ENCODE measurements at regions not wholly inside any gene's neighbourhood (a gene's known extent, or its start where the extent isn't known, plus 50 kb on each side); places are given as distances from the start of the nearest gene placed in this dataset.

DNA sequence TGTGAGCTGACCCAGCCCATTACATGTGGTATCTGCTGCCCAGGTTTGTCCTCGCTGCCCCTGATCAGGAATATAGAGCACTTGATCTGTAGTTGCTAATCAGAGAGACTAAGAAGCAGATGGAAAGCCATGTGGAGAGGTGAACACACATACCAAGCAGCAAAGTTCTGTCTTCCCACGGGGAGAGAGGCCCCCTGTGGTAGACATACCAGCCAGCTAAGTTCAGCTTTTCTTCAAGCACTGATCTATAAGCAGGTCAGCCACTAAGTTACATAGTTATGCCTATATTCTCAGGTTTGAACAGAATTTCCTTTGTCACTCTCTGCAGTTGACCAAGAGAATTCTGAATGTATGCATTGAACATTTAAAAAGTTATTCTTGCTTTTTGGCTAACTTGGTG, 76.4 kb downstream of the DDX3Y start:
- TF ChIP-seq, protein P1, sequence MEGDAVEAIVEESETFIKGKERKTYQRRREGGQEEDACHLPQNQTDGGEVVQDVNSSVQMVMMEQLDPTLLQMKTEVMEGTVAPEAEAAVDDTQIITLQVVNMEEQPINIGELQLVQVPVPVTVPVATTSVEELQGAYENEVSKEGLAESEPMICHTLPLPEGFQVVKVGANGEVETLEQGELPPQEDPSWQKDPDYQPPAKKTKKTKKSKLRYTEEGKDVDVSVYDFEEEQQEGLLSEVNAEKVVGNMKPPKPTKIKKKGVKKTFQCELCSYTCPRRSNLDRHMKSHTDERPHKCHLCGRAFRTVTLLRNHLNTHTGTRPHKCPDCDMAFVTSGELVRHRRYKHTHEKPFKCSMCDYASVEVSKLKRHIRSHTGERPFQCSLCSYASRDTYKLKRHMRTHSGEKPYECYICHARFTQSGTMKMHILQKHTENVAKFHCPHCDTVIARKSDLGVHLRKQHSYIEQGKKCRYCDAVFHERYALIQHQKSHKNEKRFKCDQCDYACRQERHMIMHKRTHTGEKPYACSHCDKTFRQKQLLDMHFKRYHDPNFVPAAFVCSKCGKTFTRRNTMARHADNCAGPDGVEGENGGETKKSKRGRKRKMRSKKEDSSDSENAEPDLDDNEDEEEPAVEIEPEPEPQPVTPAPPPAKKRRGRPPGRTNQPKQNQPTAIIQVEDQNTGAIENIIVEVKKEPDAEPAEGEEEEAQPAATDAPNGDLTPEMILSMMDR (IDR thresholded peaks at IDR 0.05; ENCODE audit: borderline replicate concordance) = no peak
- intact Hi-C loops (cut with micrococcal nuclease) = no loop called here

DNA sequence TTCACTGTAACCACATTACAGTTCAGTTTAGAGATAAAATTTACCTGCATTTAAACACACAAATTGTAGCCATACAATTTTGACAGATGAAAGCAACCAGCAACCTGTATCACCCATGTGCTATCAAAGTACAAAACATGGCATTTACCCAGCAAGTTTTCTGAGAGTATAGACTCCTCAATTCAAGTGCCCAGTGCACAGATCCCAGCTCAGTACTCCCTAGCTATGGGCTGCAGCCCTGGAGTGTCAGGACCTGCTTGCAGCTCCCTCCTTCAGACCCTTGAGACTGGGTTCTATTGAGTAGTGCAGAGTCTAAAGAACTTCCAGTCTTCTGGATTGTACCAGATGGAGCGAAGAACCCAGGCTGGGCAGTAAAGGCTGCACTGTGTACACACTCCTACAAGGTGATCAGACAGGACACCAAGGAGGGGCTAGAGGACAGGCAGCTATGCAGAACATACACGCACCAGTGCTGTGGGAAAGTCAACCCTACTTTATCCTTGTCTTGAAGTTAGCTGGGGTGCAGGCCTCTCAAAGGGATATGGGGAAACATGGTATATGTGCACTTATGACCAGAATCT, 77.7 kb downstream of the DDX3Y start:
- intact Hi-C loops (cut with micrococcal nuclease) = no loop called here
- H3K27ac ChIP-seq (replicated peaks) = no peak overlapping the region
- H3K9me3 ChIP-seq (replicated peaks) = no peaks in the 10 kb centered on the region
- no peak for DNase-seq
- H3K4me3 ChIP-seq = no peak overlapping the region
- no peaks in the 10 kb centered on the region for H3K36me3 ChIP-seq
- H3K4me1 ChIP-seq = no peaks in the 10 kb centered on the region
- TF ChIP-seq, protein P1 (IDR thresholded peaks at IDR 0.05; ENCODE audit: borderline replicate concordance) = no peak
- no peaks in the 10 kb centered on the region for H3K27me3 ChIP-seq (ENCODE audit: low read depth)

More for the DNA sequence above, 76.4 kb downstream of the DDX3Y start:
- Histone ChIP-seq H3K27me3 (ENCODE audit: low read depth) (no peaks in the 10 kb centered on the region), H3K27ac (replicated peaks) (no peak overlapping the region), H3K9me3 (replicated peaks) (no peaks in the 10 kb centered on the region), H3K4me1 (no peaks in the 10 kb centered on the region), H3K4me3 (no peak overlapping the region), H3K36me3 (no peaks in the 10 kb centered on the region)
- no peak for DNase-seq

DNA sequence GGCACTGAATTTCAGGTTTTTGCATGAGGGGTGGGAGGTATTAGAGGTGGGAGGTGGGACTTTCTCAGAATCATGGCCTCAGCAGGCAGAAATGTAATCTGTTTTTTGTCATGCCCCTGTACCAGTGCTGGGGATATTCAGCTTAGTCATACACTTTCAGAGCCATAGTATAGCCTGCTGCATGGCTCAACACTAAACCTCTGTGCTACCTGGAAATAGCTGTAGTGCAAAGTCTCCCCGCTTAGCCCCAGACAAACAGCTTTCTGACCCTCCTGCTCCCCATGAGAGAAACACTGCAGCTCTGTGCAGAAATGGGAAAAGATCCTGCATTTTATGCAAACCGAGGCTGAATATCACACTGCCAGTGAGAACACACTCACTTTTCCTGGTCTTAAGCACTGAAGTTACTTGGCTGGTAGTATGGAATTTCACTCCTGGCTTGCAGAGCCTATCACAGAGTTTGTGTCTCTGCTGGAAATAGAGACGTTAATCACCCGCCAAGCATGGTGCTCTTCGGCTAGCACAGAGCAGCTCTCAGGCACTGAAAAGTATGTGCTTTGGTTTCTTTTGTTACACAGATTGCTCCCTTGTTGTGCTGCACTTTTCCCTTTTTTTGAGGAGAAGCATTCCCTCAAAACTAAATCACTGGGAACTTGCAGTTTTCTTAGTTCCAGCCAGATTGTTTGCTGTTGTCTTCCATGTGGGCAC, 80.1 kb downstream of the DDX3Y start:
- Histone ChIP-seq H3K4me1 (no peaks in the 10 kb centered on the region), H3K9me3 (replicated peaks) (no peaks in the 10 kb centered on the region), H3K27me3 (ENCODE audit: low read depth) (no peaks in the 10 kb centered on the region), H3K36me3 (no peaks in the 10 kb centered on the region), H3K4me3 (no peak overlapping the region), H3K27ac (replicated peaks) (no peak overlapping the region)
- no peak for DNase-seq
- intact Hi-C loops (cut with micrococcal nuclease) = no loop called here
- TF ChIP-seq, protein P1 (IDR thresholded peaks at IDR 0.05; ENCODE audit: borderline replicate concordance) = no peak

DNA sequence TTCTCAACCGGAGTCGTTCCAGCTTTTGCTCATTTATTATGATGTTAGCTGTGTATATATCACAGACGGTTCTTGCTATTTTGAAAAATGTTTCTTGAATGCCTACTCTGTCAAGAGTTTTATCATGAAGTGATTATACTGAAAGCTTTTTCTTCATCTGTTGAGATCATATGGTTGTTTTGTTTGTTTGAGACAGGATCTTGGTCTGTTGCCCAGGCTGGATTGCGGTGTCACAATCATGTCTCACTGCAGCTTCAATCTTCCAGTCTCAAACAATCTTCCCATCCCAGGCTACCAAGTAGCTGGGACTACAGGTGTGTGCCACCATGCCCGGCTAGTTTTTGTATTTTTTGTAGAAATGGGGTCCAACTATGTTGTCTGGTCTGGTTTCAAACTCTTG, 112.8 kb downstream of the DDX3Y start:
- H3K4me3 ChIP-seq = no peak overlapping the region
- DNase-seq = no peak
- TF ChIP-seq, protein P1 (IDR thresholded peaks at IDR 0.05; ENCODE audit: borderline replicate concordance) = no peak
- no peaks in the 10 kb centered on the region for H3K36me3 ChIP-seq
- H3K27me3 ChIP-seq (ENCODE audit: low read depth) = no peaks in the 10 kb centered on the region
- no peak overlapping the region for H3K27ac ChIP-seq (replicated peaks)
- intact Hi-C loops (cut with micrococcal nuclease) = no loop called here
- H3K9me3 ChIP-seq (replicated peaks) = no peaks in the 10 kb centered on the region
- H3K4me1 ChIP-seq = no peaks in the 10 kb centered on the region

DNA sequence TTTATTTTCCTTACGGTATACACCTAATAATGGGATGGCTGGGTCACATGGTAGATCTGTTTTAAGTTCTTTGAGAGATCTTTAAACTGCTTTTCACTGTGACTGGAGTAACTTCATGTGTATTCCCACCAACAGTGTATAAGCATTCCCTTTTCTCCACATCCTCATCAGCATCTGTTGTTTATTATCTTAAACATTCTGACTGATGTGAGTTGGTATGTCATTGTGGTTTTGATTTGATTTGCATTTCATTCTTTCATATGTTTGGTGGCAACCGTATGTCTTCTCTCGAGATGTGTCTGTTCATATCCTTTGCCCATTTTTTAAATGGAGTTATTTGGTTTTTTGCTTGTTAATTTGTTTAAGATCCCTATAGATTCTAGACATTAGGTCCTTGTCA, 114.8 kb downstream of the DDX3Y start:
- TF ChIP-seq, protein P1 (IDR thresholded peaks at IDR 0.05; ENCODE audit: borderline replicate concordance) = no peak
- Histone ChIP-seq H3K27me3 (ENCODE audit: low read depth) (no peaks in the 10 kb centered on the region), H3K36me3 (no peaks in the 10 kb centered on the region), H3K4me3 (no peak overlapping the region), H3K4me1 (no peaks in the 10 kb centered on the region), H3K9me3 (replicated peaks) (no peaks in the 10 kb centered on the region), H3K27ac (replicated peaks) (no peak overlapping the region)
- DNase-seq = no peak
- intact Hi-C loops (cut with micrococcal nuclease) = no loop called here

Measured in left ventricle myocardium inferior (tissue), 1 donor.